Vagina (tissue), 2 donors: ENCODE measurements at regions not wholly inside any gene's neighbourhood (a gene's known extent, or its start where the extent isn't known, plus 50 kb on each side); places are given as distances from the start of the nearest gene placed in this dataset.

Experiments used
- CTCF ChIP-seq, 3 experiments: fragments of 450-650 bp in 2 of 3; fragments of 200-600 bp in 1 of 3; sonication (generic) in 1 of 3; IDR thresholded peaks; one replicate each; pipeline ENCODE4 v1.5.1; 2017 to 2019; ENCODE audit warnings: antibody characterized with exemption in 3 of 3, mild to moderate bottlenecking in 2 of 3, moderate library complexity in 2 of 3
- POLR2A ChIP-seq, 2 donors: fragments of 450-650 bp; IDR thresholded peaks; one replicate each; pipeline ENCODE4 v1.6.1; 2017; ENCODE audit warnings: antibody characterized with exemption in 2 of 2, mild to moderate bottlenecking in 2 of 2, moderate library complexity in 2 of 2
- POLR2AphosphoS5 ChIP-seq, 2 donors: sonication (generic); formaldehyde crosslinking; IDR thresholded peaks; one replicate each; pipeline ENCODE4 v1.9.0; 2017; ENCODE audit warnings: antibody characterized with exemption in 2 of 2, mild to moderate bottlenecking in 2 of 2, low read depth in 1 of 2; ENCODE audit not compliant: insufficient read depth in 1 of 2

DNA sequence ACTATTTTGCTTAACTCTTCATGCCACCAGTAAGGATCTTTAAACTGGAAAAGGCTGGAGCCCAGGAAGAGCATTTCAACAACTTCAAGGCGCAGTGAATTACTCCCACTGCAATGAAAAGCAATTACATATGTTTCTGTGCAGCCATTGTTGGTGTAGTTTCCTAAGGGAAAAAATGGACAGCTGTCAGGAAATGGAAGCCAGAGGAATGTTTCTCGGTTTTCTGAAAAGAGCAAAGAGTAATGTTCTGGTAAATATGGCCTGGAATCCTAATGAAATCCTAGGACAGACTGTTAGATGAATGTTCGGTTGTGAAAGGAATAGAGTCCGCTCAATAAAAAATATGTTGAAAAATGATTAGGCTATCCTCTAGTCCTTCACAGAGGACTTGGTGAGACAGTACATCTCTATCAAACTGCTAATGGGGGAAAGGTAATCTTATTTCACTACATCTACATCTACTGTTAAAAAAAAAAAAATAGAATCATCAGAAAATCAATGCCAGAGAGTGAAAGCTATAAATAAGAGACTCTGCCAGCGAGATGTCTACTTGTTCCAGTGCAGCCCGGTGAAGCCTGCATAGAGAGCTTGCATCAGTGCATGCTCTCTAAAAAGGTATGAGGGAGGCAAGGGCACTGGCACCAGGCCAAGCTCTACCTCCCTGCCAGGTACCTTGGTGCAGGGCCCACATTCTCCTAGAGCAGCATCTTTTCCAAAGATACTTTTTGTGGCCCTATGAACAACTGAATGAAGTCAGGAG lies 68.2 kb upstream of the TJP1 start:
- TF ChIP-seq CTCF (IDR thresholded peaks at IDR 0.05) (no peak), POLR2A (IDR thresholded peaks at IDR 0.05) (no peak), POLR2AphosphoS5 (IDR thresholded peaks at IDR 0.05; ENCODE audit: insufficient read depth in 1 of 2, low read depth in 1 of 2) (no peak)
